HuH-7 (cell line): ENCODE measurements at regions not wholly inside any gene's neighbourhood (a gene's known extent, or its start where the extent isn't known, plus 50 kb on each side); places are given as distances from the start of the nearest gene placed in this dataset.

Source experiments
- DNase-seq: peaks from one replicate; pipeline ENCODE4 v3.0.0; 2011; ENCODE audit warnings: low spot score

DNA sequence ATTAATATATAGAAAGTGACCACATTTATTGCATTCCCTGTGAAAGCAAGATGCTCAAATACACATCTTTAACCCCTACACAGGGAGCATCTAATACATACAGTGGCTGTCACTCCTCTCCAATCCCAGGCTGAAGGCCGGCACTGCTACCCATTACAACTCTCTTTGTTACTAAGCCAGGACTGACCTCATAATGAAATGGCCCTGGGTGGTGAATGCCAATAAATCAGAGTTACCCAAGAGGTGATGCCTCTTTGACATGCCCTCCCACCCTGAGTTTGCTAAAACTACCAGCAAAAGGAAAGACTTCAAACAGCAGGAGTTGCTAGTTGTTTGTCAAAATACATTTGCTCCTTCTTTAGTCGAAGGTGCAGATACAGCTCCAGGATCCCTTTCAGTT, 214.2 kb downstream of the FOXA2 start:
- no peak for DNase-seq

DNA sequence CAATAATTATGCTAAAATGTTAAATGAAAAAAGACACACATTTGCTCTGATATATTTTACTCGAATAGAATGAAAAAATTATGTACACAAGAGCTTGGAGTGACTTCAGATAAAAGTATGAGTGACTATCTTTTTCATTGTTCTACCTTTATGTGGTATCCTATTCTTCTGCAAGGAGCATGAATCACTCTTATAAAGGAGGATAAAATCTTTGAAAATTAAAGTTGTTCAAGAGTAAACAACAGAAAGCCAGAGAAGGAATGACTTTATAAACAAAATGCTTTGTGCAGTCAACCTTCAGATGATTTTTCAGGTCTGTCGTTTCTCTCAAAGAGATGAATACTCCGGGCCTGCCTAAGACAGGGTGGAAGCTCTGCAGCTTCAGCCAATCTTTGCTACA, 215.3 kb downstream of the FOXA2 start:
- DNase-seq = no peak

DNA sequence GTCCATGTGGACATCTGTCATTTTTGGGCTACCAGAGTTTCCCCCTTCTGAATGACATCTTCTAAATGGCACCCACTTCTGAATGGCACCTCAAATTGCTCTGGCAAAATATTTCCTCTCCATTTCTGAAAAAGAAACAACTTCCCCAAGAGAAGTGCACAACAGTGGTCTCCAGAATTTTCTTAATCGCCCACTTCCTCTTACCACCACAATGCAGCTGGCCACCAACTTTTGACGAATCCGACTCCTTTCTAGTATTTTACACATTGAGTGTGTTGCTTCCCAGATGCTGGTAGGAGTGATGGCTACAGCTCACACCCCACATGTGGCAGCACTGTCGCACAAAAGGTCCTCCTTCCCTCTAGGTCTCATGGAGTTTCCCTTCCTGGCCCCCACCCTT, 216.1 kb downstream of the FOXA2 start:
- no peak for DNase-seq

DNA sequence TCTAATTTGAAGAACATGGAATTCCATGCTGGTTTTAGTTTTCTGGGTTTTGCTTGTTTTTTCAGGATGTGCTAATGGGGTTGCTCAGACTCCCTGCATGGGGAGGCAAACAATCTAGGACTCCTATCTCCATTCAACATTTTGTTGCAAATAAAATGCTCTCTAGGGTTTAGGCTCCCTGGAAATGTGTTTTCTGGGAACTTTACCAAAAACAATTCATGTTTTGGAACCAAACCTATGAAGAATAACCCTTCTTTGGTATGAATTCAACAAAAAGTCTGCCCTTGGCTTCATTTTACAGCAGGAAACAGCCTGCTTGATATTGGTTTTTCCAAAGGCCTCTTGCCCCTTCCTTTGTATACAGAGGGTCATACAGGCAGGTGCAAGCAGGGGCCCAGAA, 217.7 kb downstream of the FOXA2 start:
- no peak for DNase-seq

DNA sequence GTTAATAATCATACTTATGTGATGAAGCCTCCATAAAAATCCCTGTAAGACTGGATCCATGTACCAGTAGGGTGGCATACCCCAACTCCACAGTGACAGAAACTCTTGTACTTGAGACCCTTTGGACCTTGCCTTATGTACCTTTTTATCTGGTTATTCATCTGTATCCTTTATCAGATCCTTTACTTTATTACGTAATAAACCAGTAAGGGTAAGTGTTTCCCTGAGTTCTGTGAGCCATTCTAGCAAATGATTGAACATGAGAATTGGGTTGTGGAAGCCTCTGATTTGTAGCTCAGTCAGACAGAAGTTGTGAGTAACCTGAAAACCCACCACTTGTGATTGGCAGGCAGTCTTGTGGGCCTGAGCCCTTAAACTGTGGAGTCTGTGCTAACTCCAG, 229.7 kb downstream of the FOXA2 start:
- DNase-seq = no peak

DNA sequence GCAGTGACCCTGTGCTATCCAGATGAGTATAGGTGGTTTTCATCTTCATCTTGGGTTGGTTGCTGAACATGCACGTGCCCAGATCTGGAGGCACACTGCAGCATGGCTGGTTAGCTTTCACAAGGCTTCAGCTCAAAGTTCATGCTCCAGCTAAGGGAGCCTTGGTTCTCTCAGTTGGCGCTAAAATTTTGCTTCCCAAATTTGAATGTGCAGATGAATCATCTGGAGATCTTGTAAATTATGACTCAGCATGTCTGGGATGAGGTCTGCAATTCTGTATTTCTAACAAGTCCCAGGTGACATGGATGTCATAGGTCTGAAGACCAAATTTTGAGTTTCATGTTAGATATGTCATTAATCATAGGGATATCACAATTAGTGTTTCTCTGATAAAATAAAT, 230.8 kb downstream of the FOXA2 start:
- DNase-seq = no peak

DNA sequence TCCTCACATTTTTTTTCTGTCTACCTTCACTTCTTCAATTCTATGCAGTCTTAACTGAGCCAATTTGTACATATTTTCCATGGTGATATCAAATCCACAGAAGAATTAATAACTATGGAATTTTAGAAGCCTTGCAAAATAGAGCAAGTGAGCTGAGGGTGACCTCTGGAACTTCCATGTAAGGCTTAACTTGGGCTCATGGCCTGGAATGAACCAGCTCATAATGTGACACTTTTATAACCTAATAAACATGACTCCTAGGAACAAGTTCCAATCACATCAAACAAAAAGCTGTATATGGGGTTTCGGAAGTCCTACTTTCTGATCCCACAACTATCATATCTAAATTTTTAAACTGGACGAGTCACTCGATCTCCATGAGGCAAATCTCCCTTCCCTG, 232.4 kb downstream of the FOXA2 start:
- peak; percentile 64 for DNase-seq

DNA sequence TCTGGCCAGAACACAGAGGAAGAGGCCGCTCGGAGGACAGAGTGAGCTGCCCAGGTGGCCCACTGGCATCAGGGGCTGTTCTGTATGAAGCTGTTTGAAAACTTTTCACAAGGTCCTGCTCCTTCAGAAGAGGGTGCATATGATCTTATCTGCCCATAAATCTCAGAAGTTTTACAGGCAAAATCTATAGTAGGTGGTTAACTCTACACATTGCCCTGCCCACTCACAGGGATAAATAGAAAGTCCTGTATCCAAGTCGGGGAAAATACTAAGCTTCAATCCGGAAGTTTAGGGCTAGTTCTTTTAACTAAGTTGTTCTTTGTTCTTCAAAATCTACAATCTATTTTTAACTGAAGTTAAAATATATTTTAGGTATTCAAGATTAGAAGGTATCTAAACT, 233.7 kb downstream of the FOXA2 start:
- DNase-seq = no peak

DNA sequence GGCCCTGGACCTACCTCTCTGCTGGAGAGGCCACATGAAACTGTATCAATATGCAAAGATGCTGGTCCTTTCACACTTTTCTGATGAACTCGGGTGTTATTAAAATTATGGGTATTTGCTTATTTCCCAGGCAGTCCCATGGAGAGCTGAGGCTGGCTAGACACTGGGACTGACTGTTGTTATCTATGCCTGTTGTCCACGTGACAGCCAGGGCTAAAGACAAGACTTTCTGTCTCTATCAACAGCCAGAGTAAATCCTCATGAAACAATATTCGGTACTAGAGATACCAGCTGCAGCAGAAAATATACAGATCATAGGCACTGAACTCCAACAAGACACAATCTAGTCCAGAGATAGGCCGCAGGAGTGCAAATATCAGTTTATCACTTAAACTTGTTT, 236.4 kb downstream of the FOXA2 start:
- DNase-seq = no peak

DNA sequence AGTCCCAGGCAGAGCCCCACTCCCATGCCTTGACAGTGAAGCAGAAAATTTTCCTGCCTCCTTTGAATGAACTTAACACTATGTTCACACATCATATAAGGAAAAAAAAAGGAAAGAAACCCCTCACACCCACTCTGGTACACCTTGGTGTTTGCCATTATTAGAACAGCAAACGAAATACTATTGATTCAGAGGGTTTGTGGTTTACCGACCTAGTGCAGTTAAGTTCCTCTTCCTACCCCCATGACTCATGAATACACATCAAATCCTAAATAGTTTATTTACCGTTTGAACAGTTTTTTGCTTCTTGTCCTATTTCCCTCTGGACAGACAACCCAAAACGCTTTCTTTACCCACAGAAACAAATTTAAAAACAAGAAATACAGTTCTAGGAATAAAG, 237.7 kb downstream of the FOXA2 start:
- DNase-seq = no peak

DNA sequence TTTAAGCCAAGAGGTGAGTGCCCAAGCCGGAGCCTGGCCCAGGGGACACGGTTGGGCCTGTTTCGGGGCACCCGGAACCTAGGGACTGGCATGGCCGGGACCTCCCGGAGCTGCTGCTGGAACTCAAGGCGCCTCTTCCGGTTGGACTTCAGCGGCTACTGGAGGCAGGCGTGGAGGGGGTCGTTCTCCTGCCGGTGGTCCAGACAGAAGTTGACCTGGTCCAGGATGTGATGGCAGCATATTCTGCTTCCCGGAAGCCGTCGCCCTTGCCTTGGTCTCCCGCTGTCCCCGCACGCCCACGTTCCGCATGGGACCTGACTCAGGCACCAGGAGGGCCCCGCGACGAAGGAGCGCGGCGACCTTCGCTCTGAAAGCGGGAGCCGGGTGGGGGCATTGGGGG, 240.8 kb downstream of the FOXA2 start:
- no peak for DNase-seq

DNA sequence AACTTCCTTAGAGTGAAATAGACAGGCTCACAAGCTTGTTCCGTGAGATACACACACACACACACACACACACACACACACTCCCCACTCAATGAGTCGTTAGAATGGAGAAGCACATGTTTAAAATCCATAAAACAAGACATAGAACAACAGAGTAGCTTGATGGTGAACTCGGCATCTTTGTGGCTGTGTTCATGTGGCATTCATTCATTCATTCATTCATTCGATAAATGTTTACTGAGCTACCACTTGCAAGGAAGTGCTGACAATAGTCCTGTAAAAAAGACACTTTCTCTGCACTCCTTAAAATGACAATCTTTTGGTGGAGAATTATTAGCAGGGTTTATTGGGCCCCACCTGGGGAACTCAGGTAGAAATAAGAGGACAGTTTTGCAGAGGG, 242.0 kb downstream of the FOXA2 start:
- DNase-seq = no peak

DNA sequence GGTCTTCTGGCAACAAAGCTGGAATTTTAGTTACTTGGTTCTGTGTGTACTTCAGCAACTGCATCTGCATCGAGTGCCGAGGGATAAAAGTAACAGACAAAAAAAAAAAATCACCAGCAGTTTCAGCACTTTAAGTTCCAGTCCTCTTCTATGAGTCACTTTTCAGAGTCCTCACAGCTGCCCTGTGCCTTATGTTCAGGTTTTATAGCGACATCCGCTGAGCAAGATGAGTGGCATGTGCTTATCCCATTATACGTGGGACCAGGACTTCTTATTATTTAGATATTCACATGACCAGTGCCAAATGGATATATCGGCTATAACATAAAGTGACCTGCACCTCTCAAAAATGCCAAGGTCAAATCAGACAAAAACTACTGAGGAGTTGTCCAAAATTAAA, 242.9 kb downstream of the FOXA2 start:
- DNase-seq = no peak

DNA sequence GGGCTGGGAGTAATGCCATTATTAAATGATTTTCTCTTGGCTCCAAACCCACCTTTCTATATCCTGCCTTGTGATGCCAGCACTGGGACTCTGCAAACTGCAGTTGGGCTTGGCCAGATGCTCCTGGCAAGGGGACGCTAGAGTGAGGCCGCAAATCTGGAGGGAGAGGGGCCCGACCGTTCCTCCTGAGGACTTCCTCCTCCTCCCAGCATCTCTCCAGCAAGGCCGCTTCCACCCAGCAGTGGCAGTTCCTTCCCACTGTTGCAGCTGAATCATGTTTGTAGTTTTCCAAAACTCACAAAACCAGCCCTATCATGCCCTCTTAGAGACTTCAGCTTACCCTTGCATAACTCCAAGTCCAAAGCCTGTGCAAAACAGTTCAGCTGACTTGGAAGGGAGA, 244.4 kb downstream of the FOXA2 start:
- DNase-seq = no peak

DNA sequence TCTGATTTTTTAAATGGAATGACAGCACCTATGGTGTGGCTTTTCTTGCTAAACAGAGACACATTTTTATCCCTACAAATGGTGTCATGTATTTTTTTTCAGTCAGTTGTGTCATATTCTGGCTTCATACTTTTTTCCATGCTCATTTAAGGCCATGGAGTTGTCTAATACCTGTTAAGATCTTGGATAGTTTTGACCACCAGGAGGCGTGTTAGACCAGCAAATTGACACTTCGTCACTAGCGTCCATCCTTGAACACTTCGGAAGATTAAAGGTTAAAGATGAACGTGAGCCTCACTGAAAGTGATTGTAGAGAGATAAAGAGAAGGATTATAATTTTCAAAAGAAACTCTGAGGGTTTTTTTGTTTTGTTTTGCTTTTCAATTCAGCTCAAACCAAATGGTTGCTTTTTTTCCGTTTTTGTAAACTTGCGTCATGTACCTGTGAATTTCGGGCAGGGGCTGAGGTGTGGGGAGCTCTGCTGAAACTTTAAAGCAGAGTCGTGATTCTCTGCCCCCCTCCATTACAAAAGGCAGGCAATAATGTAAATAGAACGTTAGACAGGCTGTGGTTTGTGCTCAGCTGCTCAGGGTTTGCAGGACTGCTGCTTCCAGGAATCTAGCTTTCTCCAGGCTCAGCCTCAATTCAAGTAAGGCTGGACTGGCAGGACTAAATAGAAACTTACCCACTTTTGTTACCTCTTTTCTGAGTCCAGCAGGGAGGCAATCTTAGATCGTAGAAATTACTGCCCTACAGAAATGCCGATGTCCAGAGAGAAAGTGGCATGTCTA, 245.1 kb downstream of the FOXA2 start:
- DNase-seq = peak; percentile 68

DNA sequence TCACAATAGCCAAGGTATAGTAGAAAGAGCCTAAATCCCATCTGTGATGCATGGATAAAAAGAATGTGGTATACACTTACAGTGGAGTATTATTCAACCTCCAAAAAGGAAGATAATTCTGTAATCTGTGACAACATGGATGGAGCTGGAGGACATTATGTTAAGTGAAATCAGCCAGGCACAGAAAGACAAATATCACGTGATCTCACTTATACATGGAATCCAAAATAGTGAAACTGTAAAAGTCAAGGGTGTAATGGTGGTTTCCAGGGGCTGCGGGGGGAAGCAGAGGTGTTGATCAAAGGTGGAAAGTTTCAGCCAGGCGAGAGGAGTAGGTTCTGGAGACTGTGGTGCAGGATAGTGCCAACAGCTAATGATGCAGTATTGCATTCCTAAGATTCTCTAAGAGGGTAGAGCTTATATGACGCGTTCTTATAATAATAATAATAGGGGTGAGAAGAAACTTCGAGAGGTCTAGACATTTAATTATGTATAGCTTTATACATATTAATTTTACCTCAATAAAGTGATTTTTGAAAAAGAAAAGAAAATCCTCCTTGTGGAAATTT, 246.1 kb downstream of the FOXA2 start:
- DNase-seq = no peak

DNA sequence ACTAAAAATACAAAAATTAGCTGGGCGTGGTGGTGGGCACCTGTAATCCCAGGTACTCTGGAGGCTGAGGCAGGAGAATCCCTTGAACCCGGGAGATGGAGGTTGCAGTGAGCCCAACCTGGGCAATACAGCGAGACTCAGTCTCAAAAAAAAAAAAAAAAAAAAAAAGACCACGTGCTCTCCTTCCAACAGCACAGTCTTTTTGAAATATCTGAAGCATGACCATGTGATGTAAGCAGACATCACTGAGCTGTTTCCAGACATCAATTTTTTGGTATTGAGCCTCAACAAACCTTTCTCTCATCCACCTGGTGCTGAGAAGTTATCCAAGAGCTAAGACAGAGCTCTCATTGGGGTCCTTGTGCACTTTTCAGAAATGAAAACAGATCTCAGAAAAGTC, 249.2 kb downstream of the FOXA2 start:
- no peak for DNase-seq

DNA sequence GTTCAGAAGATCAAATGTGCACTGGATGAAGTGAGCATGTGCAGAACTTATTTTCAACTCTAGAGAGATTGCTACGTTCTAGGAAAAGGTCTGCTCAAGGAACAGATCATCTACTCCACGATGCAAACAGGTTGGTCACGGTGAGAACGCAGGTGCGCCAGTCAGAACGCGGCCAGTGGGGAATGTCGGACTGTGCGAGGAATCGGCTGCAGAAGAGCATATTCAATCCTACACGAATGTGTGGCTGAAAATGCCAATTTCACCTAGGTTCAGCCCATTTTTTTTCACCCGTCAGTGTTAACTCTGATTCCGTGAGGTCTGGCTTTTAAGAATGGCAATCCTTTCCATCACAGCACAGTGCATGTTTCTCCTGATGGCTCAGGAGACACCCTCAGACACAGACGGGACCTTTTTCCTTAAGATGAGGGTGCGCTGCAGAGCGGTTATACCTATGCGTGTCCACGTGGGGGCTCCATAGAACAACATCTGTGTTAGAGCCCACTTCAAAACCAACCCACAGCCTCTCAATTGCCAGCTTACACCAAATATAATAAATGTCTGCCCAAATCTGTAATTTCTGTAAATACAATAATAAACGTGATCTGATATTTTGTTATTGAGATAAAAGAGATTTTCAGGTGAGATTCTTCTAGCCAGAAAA, 250.4 kb downstream of the FOXA2 start:
- DNase-seq = peak; percentile 92

DNA sequence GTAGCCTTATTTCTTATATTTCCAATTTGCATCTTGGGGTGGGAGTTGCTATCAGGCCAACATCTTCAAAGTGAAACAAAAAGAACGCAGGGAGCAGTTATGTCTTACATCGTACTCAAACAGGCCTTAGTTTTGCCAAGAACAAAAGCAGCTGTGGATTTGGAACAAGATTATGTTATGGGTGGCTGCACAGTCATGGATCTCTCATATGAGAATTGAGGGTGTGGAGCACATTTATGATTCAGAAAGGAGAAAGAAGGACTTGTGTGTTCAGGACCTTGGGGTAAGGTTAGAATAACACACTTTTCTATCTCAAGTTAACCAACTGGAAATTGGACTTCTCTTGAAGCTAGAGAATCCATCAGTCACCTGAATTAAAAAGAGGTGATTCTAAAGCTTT, 259.9 kb downstream of the FOXA2 start:
- no peak for DNase-seq

DNA sequence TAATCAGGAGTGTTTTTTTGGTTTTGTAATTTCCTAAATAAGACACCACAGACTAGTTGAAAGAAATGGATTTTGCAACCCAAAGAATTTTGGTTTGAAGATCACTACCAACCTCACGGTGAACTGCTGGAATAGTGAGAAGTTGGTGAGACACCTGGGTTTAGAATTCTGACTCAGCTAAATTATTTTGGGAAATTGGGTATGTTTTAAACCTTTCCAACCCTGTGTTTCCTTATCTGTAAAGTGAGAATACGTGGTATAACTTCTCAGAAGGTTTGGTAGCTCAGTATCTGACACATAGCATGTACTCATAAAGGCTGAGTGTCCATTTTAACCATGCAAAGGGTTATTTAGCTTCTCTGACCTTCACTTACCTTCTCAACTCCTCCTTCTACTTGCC, 261.9 kb downstream of the FOXA2 start:
- no peak for DNase-seq

DNA sequence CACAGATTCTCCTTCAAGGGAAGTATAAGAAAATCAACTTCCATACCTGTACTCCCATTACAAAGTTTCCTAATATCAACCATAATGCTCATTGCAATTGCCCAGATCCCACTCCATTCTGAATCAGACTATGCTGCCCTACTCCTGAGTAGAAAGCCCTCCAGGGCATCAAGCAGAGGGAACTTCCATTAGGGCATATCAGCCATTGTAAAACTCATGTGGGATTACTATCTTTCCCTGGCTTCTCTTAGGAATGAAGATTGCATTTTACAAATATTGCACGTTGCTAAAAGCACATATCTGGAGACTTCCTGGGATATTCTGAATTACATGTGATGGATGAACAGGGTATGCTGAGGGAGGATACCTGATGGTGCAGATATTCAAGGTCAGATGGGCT, 263.2 kb downstream of the FOXA2 start:
- DNase-seq = no peak

DNA sequence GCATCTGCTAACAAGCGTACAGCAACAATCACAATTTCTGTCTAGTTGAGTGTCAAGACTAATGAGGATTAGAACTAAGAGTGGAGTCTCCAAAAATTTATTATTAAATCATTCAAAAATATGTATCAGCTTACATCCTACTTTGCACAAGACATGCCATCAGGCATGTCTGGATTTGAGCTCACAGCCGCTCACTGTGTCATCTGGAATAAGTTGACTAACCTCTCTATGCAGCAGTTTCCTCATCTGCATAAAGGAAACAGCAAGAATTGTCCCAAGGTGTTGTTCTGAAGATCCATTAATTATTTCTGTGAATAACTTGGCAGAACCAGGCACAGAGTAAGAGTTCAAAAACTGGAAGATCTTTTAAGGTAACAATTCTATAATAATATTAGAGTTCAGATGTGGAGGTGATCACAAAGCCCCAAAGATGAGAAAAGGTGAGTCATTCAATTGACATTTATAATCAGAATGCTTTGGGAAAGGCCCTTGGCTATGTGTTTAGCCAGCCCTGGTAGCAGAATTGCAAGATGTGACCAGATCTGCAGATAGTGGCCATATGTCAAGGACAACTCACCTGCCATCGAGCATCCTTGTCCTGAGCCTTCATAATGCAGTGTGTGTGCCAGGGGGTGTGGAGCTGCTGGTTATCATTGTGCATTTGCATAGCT, 264.0 kb downstream of the FOXA2 start:
- no peak for DNase-seq

DNA sequence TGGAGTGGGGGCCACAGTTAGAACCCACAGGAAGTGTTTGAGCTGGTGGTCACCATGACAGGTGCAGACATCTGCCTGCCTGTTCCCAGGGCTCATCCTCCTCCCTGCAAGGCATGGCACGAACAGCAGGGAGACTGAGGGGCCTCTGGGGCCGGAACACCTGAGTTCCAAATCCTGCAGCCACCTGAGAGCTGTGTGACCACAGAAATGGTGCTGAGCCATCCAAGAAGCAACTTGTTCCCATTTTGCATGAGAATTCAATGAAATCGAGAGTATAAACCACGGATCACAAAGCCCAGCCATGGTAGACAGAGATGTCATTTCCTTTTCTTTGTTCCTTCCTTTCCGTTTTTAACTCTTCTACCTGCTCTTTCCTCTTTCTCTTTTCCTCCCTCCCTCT, 268.6 kb downstream of the FOXA2 start:
- DNase-seq = no peak
